ENCODE measurements at regions not wholly inside any gene's neighbourhood (a gene's known extent, or its start where the extent isn't known, plus 50 kb on each side); places are given as distances from the start of the nearest gene placed in this dataset.

DNA sequence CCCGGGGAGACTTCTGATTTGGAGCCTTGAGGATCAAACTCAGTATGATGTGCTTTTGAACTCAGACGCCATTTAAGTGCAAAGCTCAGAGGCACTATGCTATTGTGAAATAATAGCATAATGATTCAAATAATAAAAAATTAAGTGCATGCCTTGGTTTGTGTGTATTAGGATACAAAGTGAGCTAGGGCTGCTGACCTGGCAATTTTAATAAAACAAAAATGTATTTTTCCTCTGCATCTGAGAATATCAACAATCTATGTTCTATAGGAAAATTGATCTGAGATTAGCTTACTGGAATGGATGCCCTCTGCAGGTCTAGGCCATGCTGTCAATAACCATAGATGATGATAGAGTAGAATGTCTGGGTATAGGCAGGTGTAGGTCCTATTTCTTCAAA is 278.8 kb downstream of the DCDC2C start:
- no peak for DNase-seq
- H3K27me3 Mint-ChIP-seq (ENCODE audit: insufficient read depth, unreplicated experiment): peaks cover 3% of the 10 kb centered on the region
- H3K36me3 ChIP-seq (ENCODE audit: control insufficient read depth, insufficient read depth, low read length): no peaks in the 10 kb centered on the region
- H3K27ac Mint-ChIP-seq (ENCODE audit: unreplicated experiment): no peak overlapping the region
- no peaks in the 10 kb centered on the region for H3K4me1 Mint-ChIP-seq (ENCODE audit: low read depth, unreplicated experiment)
- no peak overlapping the region for H3K4me3 Mint-ChIP-seq (ENCODE audit: unreplicated experiment)
- H3K4me3 ChIP-seq (ENCODE audit: low read depth, low read length): no peak overlapping the region
- H3K27me3 ChIP-seq (replicated peaks; ENCODE audit: control insufficient read depth, insufficient read depth, low read length): no peaks in the 10 kb centered on the region
- H3K9me3 Mint-ChIP-seq (ENCODE audit: unreplicated experiment): no peaks in the 10 kb centered on the region
- H3K4me1 ChIP-seq: no peaks in the 10 kb centered on the region
- ChIA-PET POLR2A (no interaction called here), CTCF (no interaction called here)
- TF ChIP-seq, protein P1, sequence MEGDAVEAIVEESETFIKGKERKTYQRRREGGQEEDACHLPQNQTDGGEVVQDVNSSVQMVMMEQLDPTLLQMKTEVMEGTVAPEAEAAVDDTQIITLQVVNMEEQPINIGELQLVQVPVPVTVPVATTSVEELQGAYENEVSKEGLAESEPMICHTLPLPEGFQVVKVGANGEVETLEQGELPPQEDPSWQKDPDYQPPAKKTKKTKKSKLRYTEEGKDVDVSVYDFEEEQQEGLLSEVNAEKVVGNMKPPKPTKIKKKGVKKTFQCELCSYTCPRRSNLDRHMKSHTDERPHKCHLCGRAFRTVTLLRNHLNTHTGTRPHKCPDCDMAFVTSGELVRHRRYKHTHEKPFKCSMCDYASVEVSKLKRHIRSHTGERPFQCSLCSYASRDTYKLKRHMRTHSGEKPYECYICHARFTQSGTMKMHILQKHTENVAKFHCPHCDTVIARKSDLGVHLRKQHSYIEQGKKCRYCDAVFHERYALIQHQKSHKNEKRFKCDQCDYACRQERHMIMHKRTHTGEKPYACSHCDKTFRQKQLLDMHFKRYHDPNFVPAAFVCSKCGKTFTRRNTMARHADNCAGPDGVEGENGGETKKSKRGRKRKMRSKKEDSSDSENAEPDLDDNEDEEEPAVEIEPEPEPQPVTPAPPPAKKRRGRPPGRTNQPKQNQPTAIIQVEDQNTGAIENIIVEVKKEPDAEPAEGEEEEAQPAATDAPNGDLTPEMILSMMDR (IDR thresholded peaks at IDR 0.05; ENCODE audit: insufficient read depth in 1 of 2, low read depth in 1 of 2, low read length in 1 of 2, severe bottlenecking in 1 of 2, unreplicated experiment in 1 of 2): no peak
- no peaks in the 10 kb centered on the region for H3K36me3 Mint-ChIP-seq (ENCODE audit: insufficient read depth, unreplicated experiment)
- intact Hi-C loops (cut with micrococcal nuclease; ENCODE audit: unreplicated experiment): no loop called here
- no peaks in the 10 kb centered on the region for H3K9me3 ChIP-seq
- no TSS peak for BruUV-seq (replicated peaks)

GRCh38 chr2:3986063-3986462 is 282.7 kb downstream of the DCDC2C start:
- TF ChIP-seq, protein P1 (IDR thresholded peaks at IDR 0.05; ENCODE audit: insufficient read depth in 1 of 2, low read depth in 1 of 2, low read length in 1 of 2, severe bottlenecking in 1 of 2, unreplicated experiment in 1 of 2): no peak
- POLR2A ChIA-PET: no interaction called here
- Mint-ChIP-seq H3K36me3 (ENCODE audit: insufficient read depth, unreplicated experiment) (no peaks in the 10 kb centered on the region), H3K9me3 (ENCODE audit: unreplicated experiment) (peaks cover 4% of the 10 kb centered on the region), H3K4me1 (ENCODE audit: low read depth, unreplicated experiment) (no peaks in the 10 kb centered on the region), H3K27ac (ENCODE audit: unreplicated experiment) (no peak overlapping the region), H3K4me3 (ENCODE audit: unreplicated experiment) (no peak overlapping the region), H3K27me3 (ENCODE audit: insufficient read depth, unreplicated experiment) (peaks cover 3% of the 10 kb centered on the region)
- no TSS peak for BruUV-seq (replicated peaks)
- Histone ChIP-seq H3K9me3 (no peaks in the 10 kb centered on the region; the same call in 1 of the 2 replicates), H3K4me3 (ENCODE audit: low read depth, low read length) (no peak overlapping the region), H3K4me1 (no peaks in the 10 kb centered on the region), H3K27me3 (replicated peaks; ENCODE audit: control insufficient read depth, insufficient read depth, low read length) (no peaks in the 10 kb centered on the region), H3K36me3 (ENCODE audit: control insufficient read depth, insufficient read depth, low read length) (no peaks in the 10 kb centered on the region)
- no peak for DNase-seq
- CTCF ChIA-PET: no interaction called here
- intact Hi-C loops (cut with micrococcal nuclease; ENCODE audit: unreplicated experiment): no loop called here

- Histone ChIP-seq H3K9me3 (no peaks in the 10 kb centered on the region; the same call in 1 of the 2 replicates), H3K4me1 (no peaks in the 10 kb centered on the region), H3K4me3 (ENCODE audit: low read depth, low read length) (no peak overlapping the region), H3K36me3 (ENCODE audit: control insufficient read depth, insufficient read depth, low read length) (no peaks in the 10 kb centered on the region), H3K27me3 (replicated peaks; ENCODE audit: control insufficient read depth, insufficient read depth, low read length) (no peaks in the 10 kb centered on the region)
- CTCF ChIA-PET: no interaction called here
- DNase-seq: no peak
- H3K9me3 Mint-ChIP-seq (ENCODE audit: unreplicated experiment): peaks cover 11% of the 10 kb centered on the region
- BruUV-seq (replicated peaks): no TSS peak
- H3K27ac Mint-ChIP-seq (ENCODE audit: unreplicated experiment): no peak overlapping the region
- H3K36me3 Mint-ChIP-seq (ENCODE audit: insufficient read depth, unreplicated experiment): no peaks in the 10 kb centered on the region
- POLR2A ChIA-PET: no interaction called here
- TF ChIP-seq, protein P1 (IDR thresholded peaks at IDR 0.05; ENCODE audit: insufficient read depth in 1 of 2, low read depth in 1 of 2, low read length in 1 of 2, severe bottlenecking in 1 of 2, unreplicated experiment in 1 of 2): no peak
- intact Hi-C loops (cut with micrococcal nuclease; ENCODE audit: unreplicated experiment): no loop called here
- peaks cover 3% of the 10 kb centered on the region for H3K27me3 Mint-ChIP-seq (ENCODE audit: insufficient read depth, unreplicated experiment)
- no peaks in the 10 kb centered on the region for H3K4me1 Mint-ChIP-seq (ENCODE audit: low read depth, unreplicated experiment)
- no peak overlapping the region for H3K4me3 Mint-ChIP-seq (ENCODE audit: unreplicated experiment)
Measured at GRCh38 chr2:3986530-3987258, 283.3 kb downstream of the DCDC2C start.

Data from Caco-2 (cell line).